ENCODE measurements at regions not wholly inside any gene's neighbourhood (a gene's known extent, or its start where the extent isn't known, plus 50 kb on each side); places are given as distances from the start of the nearest gene placed in this dataset.
"Not testable (repeated sequence)": the region's sequence is repeated elsewhere in the genome, so short reads cannot be mapped to it uniquely, and the experiment has no call there.

DNA sequence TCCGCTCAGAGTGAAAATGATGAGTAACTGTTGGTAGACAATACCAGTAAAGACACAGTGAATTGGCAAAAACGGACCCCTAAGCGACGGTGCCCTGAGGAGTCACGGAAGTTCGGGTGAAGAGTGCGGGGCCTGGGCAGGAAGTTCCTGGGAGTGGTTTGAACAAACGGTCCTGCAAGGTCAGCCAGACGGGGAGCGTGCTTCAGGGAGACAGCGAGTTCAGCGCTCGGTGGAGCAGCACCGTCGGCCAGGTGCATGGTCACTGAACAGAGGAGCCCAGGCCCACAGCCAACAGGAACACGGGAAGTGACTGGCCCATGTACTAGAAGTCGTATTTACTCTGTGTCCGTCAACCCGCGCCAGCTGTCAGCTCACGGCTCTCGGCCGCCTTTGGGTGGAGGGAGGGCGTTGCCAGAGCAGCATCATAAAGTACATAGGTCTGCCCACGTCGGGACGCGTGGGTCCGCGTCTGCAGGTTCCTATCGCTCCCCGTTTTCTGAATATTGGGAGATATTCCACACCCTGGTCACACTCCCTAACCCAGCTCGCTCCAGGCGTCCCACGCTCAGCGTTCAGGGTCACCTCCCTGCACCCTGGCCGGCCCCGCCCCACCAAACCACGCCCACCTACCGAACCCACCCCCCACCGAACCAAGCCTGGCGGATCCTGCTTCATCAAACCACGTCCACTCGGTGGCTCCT is 75.6 kb upstream of the UXS1 start:
- peak in 1 of 3 donors; percentile 21 for DNase-seq
- H3K27me3 ChIP-seq (replicated peaks; ENCODE audit: control insufficient read depth, insufficient read depth, low read length, poor library complexity, severe bottlenecking), result no peaks in the 10 kb centered on the region

DNA sequence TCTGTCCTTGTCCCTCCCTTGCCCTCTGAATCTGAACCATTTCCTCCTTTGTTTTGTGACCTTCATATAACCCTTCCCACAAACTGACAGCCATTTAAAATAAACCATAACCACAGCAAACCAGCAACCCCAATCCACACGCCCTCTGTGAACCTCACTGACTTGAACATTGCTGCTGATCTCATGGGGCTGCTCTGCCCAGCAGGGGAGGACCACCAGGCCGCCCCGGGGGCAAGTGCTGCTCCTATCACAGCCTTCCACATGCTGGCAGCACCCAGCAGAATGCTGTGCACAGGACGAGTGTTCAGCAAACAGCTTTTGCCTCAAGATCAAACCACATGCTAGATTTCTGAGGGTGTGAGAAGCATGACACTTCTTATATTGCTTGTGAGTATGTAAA is 73.9 kb upstream of the UXS1 start:
- Histone ChIP-seq H3K4me3 (ENCODE audit: insufficient read depth, low read depth, low read length, poor library complexity, severe bottlenecking) (no peak overlapping the region), H3K36me3 (ENCODE audit: control insufficient read depth, insufficient read depth, low read length) (no peaks in the 10 kb centered on the region), H3K9me3 (ENCODE audit: control insufficient read depth, low read length) (no peaks in the 10 kb centered on the region), H3K27me3 (replicated peaks; ENCODE audit: control insufficient read depth, insufficient read depth, low read length, poor library complexity, severe bottlenecking) (no peaks in the 10 kb centered on the region), H3K27ac (ENCODE audit: insufficient read depth, low read length, poor library complexity, severe bottlenecking) (no peak overlapping the region), H3K4me1 (ENCODE audit: control insufficient read depth, insufficient read depth, low read length, poor library complexity, severe bottlenecking) (no peaks in the 10 kb centered on the region)
- no peak for DNase-seq

More for the DNA sequence above, 75.6 kb upstream of the UXS1 start:
- no peaks in the 10 kb centered on the region for H3K4me1 ChIP-seq (ENCODE audit: control insufficient read depth, insufficient read depth, low read length, poor library complexity, severe bottlenecking)
- H3K4me3 ChIP-seq (ENCODE audit: insufficient read depth, low read depth, low read length, poor library complexity, severe bottlenecking), result peak overlapping the region; percentile 65
- H3K36me3 ChIP-seq (ENCODE audit: control insufficient read depth, insufficient read depth, low read length), result no peaks in the 10 kb centered on the region
- H3K9me3 ChIP-seq (ENCODE audit: control insufficient read depth, low read length), result no peaks in the 10 kb centered on the region
- no peak overlapping the region for H3K27ac ChIP-seq (ENCODE audit: insufficient read depth, low read length, poor library complexity, severe bottlenecking)

DNA sequence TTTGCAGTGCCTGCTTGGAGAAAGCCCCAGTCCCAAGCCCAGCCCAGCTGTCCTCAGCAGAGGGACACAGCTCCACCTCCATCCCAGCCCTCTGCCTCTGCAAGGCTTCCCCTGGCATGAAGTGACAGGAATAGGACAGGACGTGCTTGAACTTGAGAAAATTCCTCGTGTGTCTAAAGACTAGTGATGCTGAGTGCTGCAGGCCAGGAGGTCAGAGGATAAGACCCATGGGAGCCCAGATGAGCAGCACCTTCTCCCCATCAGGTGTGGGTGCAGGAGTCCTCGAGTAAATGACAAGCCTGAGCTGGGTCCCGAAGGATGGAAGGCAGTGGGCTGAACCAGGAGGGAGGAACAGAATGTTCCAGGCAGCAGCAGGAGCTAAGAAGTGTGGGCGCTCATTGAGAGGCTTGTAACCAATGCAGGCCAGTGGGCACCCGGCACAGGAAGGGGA is 67.8 kb upstream of the UXS1 start:
- DNase-seq, result no peak
- H3K9me3 ChIP-seq (ENCODE audit: control insufficient read depth, low read length), result no peaks in the 10 kb centered on the region
- H3K4me3 ChIP-seq (ENCODE audit: insufficient read depth, low read depth, low read length, poor library complexity, severe bottlenecking), result no peak overlapping the region
- no peaks in the 10 kb centered on the region for H3K27me3 ChIP-seq (replicated peaks; ENCODE audit: control insufficient read depth, insufficient read depth, low read length, poor library complexity, severe bottlenecking)
- H3K27ac ChIP-seq (ENCODE audit: insufficient read depth, low read length, poor library complexity, severe bottlenecking), result no peak overlapping the region
- no peaks in the 10 kb centered on the region for H3K4me1 ChIP-seq (ENCODE audit: control insufficient read depth, insufficient read depth, low read length, poor library complexity, severe bottlenecking)
- no peaks in the 10 kb centered on the region for H3K36me3 ChIP-seq (ENCODE audit: control insufficient read depth, insufficient read depth, low read length)

DNA sequence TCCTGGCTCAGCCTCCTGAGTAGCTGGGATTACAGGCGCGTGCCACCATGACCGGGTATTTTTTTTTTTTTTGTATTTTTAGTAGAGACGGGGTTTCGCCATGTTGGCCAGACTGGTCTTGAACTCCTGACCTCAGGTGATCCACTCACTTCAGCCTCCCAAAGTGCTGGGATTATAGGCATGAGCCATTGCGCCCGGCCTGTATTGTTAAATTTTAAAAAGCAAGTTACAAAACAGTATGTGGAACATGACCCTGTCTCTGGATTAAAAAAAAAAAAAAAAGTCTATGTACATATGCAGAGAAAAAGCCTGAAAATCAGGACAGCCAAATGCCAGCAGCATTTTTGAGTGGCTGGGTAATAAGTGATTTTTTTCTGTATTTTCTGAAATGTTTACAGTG is 64.8 kb upstream of the UXS1 start:
- H3K4me3 ChIP-seq (ENCODE audit: insufficient read depth, low read depth, low read length, poor library complexity, severe bottlenecking); H3K4me1 ChIP-seq (ENCODE audit: control insufficient read depth, insufficient read depth, low read length, poor library complexity, severe bottlenecking); H3K9me3 ChIP-seq (ENCODE audit: control insufficient read depth, low read length); H3K27ac ChIP-seq (ENCODE audit: insufficient read depth, low read length, poor library complexity, severe bottlenecking); H3K36me3 ChIP-seq (ENCODE audit: control insufficient read depth, insufficient read depth, low read length); DNase-seq; H3K27me3 ChIP-seq (replicated peaks; ENCODE audit: control insufficient read depth, insufficient read depth, low read length, poor library complexity, severe bottlenecking): not testable (repeated sequence)

DNA sequence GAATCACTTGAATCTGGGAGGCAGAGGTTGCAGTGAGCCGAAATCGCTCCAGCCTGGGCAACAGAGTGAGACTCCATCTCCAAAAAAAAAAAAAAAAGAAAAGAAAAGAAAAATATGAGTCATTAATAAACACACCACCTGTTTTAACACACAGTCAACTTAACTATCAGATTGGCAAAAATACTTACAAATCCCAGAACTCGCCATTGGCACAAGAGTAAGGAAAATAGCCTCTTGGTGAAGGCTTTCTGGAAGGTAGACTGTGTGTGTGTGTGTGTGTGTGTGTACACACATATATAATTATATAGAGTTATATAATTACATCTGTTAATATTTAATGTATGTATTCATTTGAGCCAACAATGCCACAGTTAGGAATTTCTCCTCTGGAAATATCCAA is 63.7 kb upstream of the UXS1 start:
- Histone ChIP-seq H3K36me3 (ENCODE audit: control insufficient read depth, insufficient read depth, low read length) (no peaks in the 10 kb centered on the region), H3K27me3 (replicated peaks; ENCODE audit: control insufficient read depth, insufficient read depth, low read length, poor library complexity, severe bottlenecking) (no peaks in the 10 kb centered on the region), H3K9me3 (ENCODE audit: control insufficient read depth, low read length) (no peaks in the 10 kb centered on the region), H3K4me3 (ENCODE audit: insufficient read depth, low read depth, low read length, poor library complexity, severe bottlenecking) (no peak overlapping the region), H3K27ac (ENCODE audit: insufficient read depth, low read length, poor library complexity, severe bottlenecking) (no peak overlapping the region), H3K4me1 (ENCODE audit: control insufficient read depth, insufficient read depth, low read length, poor library complexity, severe bottlenecking) (no peaks in the 10 kb centered on the region)
- no peak for DNase-seq

DNA sequence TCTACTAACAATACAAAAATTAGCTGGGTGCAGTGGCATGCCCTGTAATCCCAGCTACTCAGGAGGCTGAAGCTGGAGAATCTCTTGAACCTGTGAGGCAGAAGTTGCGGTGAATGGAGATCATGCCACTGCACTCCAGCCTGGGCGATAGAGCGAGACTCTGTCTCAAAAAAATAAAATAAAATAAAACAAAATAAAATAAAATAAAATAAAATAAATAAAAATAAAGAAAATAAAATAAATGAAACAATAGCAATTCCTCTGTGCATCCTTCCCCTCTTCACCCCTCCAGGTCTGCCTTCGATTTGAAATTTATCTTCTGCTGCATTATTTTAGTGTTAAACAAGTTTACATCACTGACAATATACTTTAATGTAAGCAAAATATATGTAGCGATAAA is 63.0 kb upstream of the UXS1 start:
- Histone ChIP-seq H3K4me3 (ENCODE audit: insufficient read depth, low read depth, low read length, poor library complexity, severe bottlenecking) (no peak overlapping the region), H3K9me3 (ENCODE audit: control insufficient read depth, low read length) (no peaks in the 10 kb centered on the region), H3K27me3 (replicated peaks; ENCODE audit: control insufficient read depth, insufficient read depth, low read length, poor library complexity, severe bottlenecking) (no peaks in the 10 kb centered on the region), H3K4me1 (ENCODE audit: control insufficient read depth, insufficient read depth, low read length, poor library complexity, severe bottlenecking) (no peaks in the 10 kb centered on the region), H3K36me3 (ENCODE audit: control insufficient read depth, insufficient read depth, low read length) (no peaks in the 10 kb centered on the region), H3K27ac (ENCODE audit: insufficient read depth, low read length, poor library complexity, severe bottlenecking) (no peak overlapping the region)
- no peak for DNase-seq

DNA sequence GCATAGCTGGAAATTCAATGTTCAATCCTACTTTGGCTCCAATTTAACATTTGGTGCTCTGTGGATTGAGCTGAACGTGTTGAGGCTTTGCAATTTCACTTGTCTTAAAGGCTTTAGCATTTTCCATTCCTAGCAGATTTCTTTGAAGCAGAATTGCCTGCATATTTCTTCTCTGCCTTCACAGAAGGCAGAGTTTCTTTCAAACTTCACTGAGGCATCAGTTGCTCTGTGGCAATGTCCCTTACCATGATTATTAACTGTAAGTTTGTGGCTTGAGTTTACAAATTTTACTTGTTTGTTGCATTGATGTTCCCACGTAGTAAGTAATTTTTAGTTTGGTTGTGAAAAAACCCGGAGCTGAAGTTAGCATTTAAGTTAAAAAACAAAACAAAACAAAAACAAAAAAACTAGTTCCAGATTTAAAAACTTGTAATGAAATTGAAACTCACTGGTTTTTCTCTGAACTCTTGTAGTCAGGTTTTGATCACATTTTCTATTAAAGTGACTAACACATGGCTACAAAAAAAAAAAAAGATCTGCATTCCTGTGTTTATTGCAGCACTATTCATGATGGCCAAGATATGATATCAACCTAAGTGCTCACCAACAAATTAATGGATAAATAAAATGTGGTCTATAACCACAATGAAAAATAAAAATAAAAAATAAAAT is 55.2 kb upstream of the UXS1 start:
- H3K27ac ChIP-seq (ENCODE audit: insufficient read depth, low read length, poor library complexity, severe bottlenecking); H3K9me3 ChIP-seq (ENCODE audit: control insufficient read depth, low read length); H3K36me3 ChIP-seq (ENCODE audit: control insufficient read depth, insufficient read depth, low read length); DNase-seq; H3K4me1 ChIP-seq (ENCODE audit: control insufficient read depth, insufficient read depth, low read length, poor library complexity, severe bottlenecking); H3K4me3 ChIP-seq (ENCODE audit: insufficient read depth, low read depth, low read length, poor library complexity, severe bottlenecking); H3K27me3 ChIP-seq (replicated peaks; ENCODE audit: control insufficient read depth, insufficient read depth, low read length, poor library complexity, severe bottlenecking): not testable (repeated sequence)

DNA sequence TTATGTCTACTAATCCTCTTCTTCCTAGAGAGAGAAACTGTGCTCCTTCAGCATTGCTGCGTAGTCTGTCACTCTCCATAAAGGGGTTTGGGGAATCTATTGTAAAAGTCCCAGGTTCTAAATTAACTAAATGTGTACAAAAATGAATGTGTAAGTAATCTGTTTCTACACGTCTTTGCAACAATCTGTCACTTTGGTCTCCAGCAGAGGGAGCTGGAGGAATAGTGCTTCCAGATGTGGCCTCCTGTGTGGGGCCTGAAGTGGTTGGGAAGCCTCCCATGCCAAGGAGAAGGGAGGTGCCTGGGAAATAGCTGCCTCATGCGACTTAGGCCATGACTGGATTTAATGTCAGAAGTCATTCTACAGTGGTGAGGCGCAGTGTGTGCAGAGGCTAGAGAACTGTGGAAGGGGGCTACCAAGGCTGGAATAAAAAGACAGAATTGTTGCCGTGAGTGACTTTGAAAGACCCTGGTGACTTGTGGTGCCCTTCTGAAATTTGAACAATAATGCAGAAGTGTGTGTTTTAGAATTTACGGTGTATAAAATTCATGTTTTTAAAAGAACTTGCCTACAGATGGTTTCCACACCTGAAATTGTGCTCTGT is 54.5 kb upstream of the UXS1 start:
- H3K9me3 ChIP-seq (ENCODE audit: control insufficient read depth, low read length); H3K4me3 ChIP-seq (ENCODE audit: insufficient read depth, low read depth, low read length, poor library complexity, severe bottlenecking); H3K36me3 ChIP-seq (ENCODE audit: control insufficient read depth, insufficient read depth, low read length); H3K27ac ChIP-seq (ENCODE audit: insufficient read depth, low read length, poor library complexity, severe bottlenecking); DNase-seq; H3K4me1 ChIP-seq (ENCODE audit: control insufficient read depth, insufficient read depth, low read length, poor library complexity, severe bottlenecking); H3K27me3 ChIP-seq (replicated peaks; ENCODE audit: control insufficient read depth, insufficient read depth, low read length, poor library complexity, severe bottlenecking): not testable (repeated sequence)

Data from effector memory CD4-positive, alpha-beta T cell (primary cell).